A673 (cell line): ENCODE measurements at regions not wholly inside any gene's neighbourhood (a gene's known extent, or its start where the extent isn't known, plus 50 kb on each side); places are given as distances from the start of the nearest gene placed in this dataset.

Experiments
- BruUV-seq: library from RNA; stranded (reverse); fragments of 400-500 nt; replicated peaks from 2 replicates; lab custom pipeline; 2021; lab: Mats Ljungman, UMichigan
- CTCF ChIA-PET: fragments of 300-600 bp; sonication (Branson Sonifier 250); formaldehyde crosslinking; loops from one replicate; lab custom pipeline; 2022; ENCODE audit warnings: antibody characterized with exemption; lab: Charles Lee
- POLR2A ChIA-PET: fragments of 300-600 bp; sonication (Branson Sonifier 250); formaldehyde crosslinking; loops from one replicate; lab custom pipeline; 2022; ENCODE audit warnings: antibody characterized with exemption; ENCODE audit not compliant: low non-redundant PET; lab: Charles Lee
- DNase-seq: peaks from one replicate; pipeline ENCODE4 v3.0.0-alpha.2; 2015; ENCODE audit warnings: low spot score
- H3K27ac ChIP-seq: fragments of 200-600 bp; sonication (generic); 2 replicates; pipeline ENCODE4 v1.5.1; 2016; ENCODE audit warnings: mixed run types, low read depth, mild to moderate bottlenecking, mixed read lengths, antibody characterized with exemption, low read length; ENCODE audit not compliant: poor library complexity, severe bottlenecking
- H3K27me3 ChIP-seq: fragments of 200-600 bp; sonication (generic); replicated peaks from 2 replicates; pipeline ENCODE4 v1.6.1; 2017; ENCODE audit warnings: mixed run types, low read depth, mild to moderate bottlenecking, mixed read lengths, antibody characterized with exemption, low read length; ENCODE audit not compliant: insufficient read depth, poor library complexity
- H3K36me3 ChIP-seq: fragments of 200-600 bp; sonication (generic); 2 replicates; pipeline ENCODE4 v1.6.1; 2016; ENCODE audit warnings: mixed run types, mild to moderate bottlenecking, mixed read lengths, antibody characterized with exemption, low read length; ENCODE audit not compliant: insufficient read depth, poor library complexity, severe bottlenecking
- H3K4me1 ChIP-seq: fragments of 200-600 bp; sonication (generic); 2 replicates; pipeline ENCODE4 v1.6.1; 2017; ENCODE audit warnings: mixed run types, mild to moderate bottlenecking, mixed read lengths, antibody characterized with exemption, low read length; ENCODE audit not compliant: insufficient read depth, poor library complexity, severe bottlenecking
- H3K4me3 ChIP-seq: fragments of 200-600 bp; sonication (generic); 2 replicates; pipeline ENCODE4 v1.5.1; 2016; ENCODE audit warnings: low read depth, mixed run types, mild to moderate bottlenecking, mixed read lengths, low read length; ENCODE audit not compliant: poor library complexity, severe bottlenecking
- H3K9me3 ChIP-seq: fragments of 200-600 bp; sonication (generic); 2 replicates; pipeline ENCODE4 v1.6.1; 2016; ENCODE audit warnings: mixed run types, low read depth, mild to moderate bottlenecking, mixed read lengths, antibody characterized with exemption, low read length; ENCODE audit not compliant: poor library complexity, severe bottlenecking
- CTCF ChIP-seq: fragments of 300-800, 200-600 bp; sonication (generic); conservative IDR thresholded peaks from 2 replicates; pipeline ENCODE4 v1.5.1; 2017; ENCODE audit warnings: low read depth, mild to moderate bottlenecking, antibody characterized with exemption, low read length, moderate library complexity, mixed read lengths
- EZH2 ChIP-seq: fragments of 200-600 bp; sonication (generic); IDR thresholded peaks from 2 replicates; pipeline ENCODE4 v1.6.1; 2017; ENCODE audit warnings: borderline replicate concordance, low read depth, mild to moderate bottlenecking, mixed read lengths, antibody characterized with exemption, low read length; ENCODE audit not compliant: poor library complexity, severe bottlenecking
- intact Hi-C: fragments of 100-400 bp; cut with micrococcal nuclease; formaldehyde crosslinking; loops from one replicate; pipeline ENCODE4 v1.10.0; 2022; ENCODE audit not compliant: unreplicated experiment

GRCh38 chr15:66941108-66941711, 124.2 kb upstream of the SMAD3 start:
- Histone ChIP-seq H3K4me1 (peaks cover 3% of the 10 kb centered on the region), H3K9me3 (no peaks in the 10 kb centered on the region), H3K27me3 (no peaks in the 10 kb centered on the region), H3K4me3 (no peak overlapping the region), H3K27ac (no peak overlapping the region), H3K36me3 (no peaks in the 10 kb centered on the region)
- ChIA-PET POLR2A (no interaction called here), CTCF (no interaction called here)
- intact Hi-C loops, result no loop called here
- no peak for DNase-seq
- BruUV-seq, result no TSS peak
- TF ChIP-seq EZH2, result no peak
- no peak for TF ChIP-seq CTCF

- Histone ChIP-seq H3K27me3 (no peaks in the 10 kb centered on the region), H3K4me1 (no peaks in the 10 kb centered on the region), H3K36me3 (no peaks in the 10 kb centered on the region), H3K4me3 (no peak overlapping the region), H3K9me3 (no peaks in the 10 kb centered on the region), H3K27ac (no peak overlapping the region)
- POLR2A ChIA-PET, result no interaction called here
- intact Hi-C loops, result no loop called here
- CTCF ChIA-PET, result no interaction called here
- no peak for TF ChIP-seq EZH2
- no peak for TF ChIP-seq CTCF
- no TSS peak for BruUV-seq
- DNase-seq, result no peak
These were observed 123.6 kb upstream of the SMAD3 start for GRCh38 chr15:66941791-66942190.

- Histone ChIP-seq H3K36me3 (no peaks in the 10 kb centered on the region), H3K4me1 (no peaks in the 10 kb centered on the region), H3K4me3 (no peak overlapping the region), H3K27me3 (no peaks in the 10 kb centered on the region), H3K9me3 (no peaks in the 10 kb centered on the region), H3K27ac (no peak overlapping the region)
- POLR2A ChIA-PET, result no interaction called here
- no peak for DNase-seq
- BruUV-seq, result no TSS peak
- TF ChIP-seq EZH2 (no peak), CTCF (no peak)
- intact Hi-C loops, result no loop called here
- CTCF ChIA-PET, result interaction anchor here (0.7 kb wide), 1 partner anchor 89 kb away, joined by 8 read pairs; no protein-coding TSS in a partner anchor
These were observed 122.6 kb upstream of the SMAD3 start for GRCh38 chr15:66942649-66943390.
